ENCODE measurements at regions not wholly inside any gene's neighbourhood (a gene's known extent, or its start where the extent isn't known, plus 50 kb on each side); places are given as distances from the start of the nearest gene placed in this dataset.

GRCh38 chr11:131041331-131042040 is 125.2 kb upstream of the SNX19 start:
- no peak for TF ChIP-seq POLR2AphosphoS5 (IDR thresholded peaks at IDR 0.05; ENCODE audit: borderline replicate concordance, low read depth, low read length)
- TF ChIP-seq EZH2 (IDR thresholded peaks at IDR 0.05), result no peak
